B cell (primary cell): ENCODE measurements at regions not wholly inside any gene's neighbourhood (a gene's known extent, or its start where the extent isn't known, plus 50 kb on each side); places are given as distances from the start of the nearest gene placed in this dataset.

Experiments used
- ATAC-seq: fragments of 200-7000 bp; cut with Tn5 transposase; one replicate; pipeline ENCODE4 v1.10.0; 2021; ENCODE audit warnings: low read depth, mild to moderate bottlenecking, moderate number of reproducible peaks, moderate library complexity
- CTCF ChIA-PET: fragments of 350-600 bp; sonication (Branson Sonifier 250); formaldehyde crosslinking; loops from one replicate; lab custom pipeline; 2021; ENCODE audit warnings: antibody characterized with exemption, inconsistent platforms; lab: Charles Lee
- POLR2A ChIA-PET: fragments of 350-600 bp; sonication (Branson Sonifier 250); formaldehyde crosslinking; loops from one replicate; lab custom pipeline; 2021; ENCODE audit warnings: antibody characterized with exemption; lab: Charles Lee
- DNase-seq: peaks from one replicate; pipeline ENCODE4 v3.0.0; 2013
- H2AFZ ChIP-seq: 2 replicates; pipeline ENCODE4 v1.6.1; 2012; ENCODE audit warnings: mild to moderate bottlenecking, low read depth, low read length; ENCODE audit not compliant: insufficient read depth, poor library complexity, severe bottlenecking
- H3K27ac ChIP-seq, 2 donors: 1 replicate in 1 of 2; 2 replicates in 1 of 2; pipeline ENCODE4 v1.5.1; 2012 to 2013; ENCODE audit warnings: low read length in 2 of 2, mild to moderate bottlenecking in 2 of 2, moderate library complexity in 1 of 2
- H3K27me3 ChIP-seq, 4 experiments: fragments of 200-600 bp in 1 of 4; sonication (generic) in 1 of 4; replicated peaks in 1 of 4; 1 replicate in 2 of 4; 2 replicates in 2 of 4; pipeline versions ENCODE4 v1.6.1 to v1.7.0; 2013 to 2016; ENCODE audit warnings: low read length in 3 of 4, mild to moderate bottlenecking in 2 of 4, mixed read lengths in 1 of 4, moderate library complexity in 1 of 4; ENCODE audit not compliant: insufficient read depth in 4 of 4, control insufficient read depth in 3 of 4; ENCODE audit errors: control extremely low read depth in 1 of 4
- H3K36me3 ChIP-seq, 2 experiments: replicated peaks in 1 of 2; 1 replicate in 1 of 2; 2 replicates in 1 of 2; pipeline versions ENCODE4 v1.6.1 to v1.7.1; 2013; ENCODE audit warnings: low read length in 1 of 2; ENCODE audit not compliant: insufficient read depth in 2 of 2, control insufficient read depth in 1 of 2; ENCODE audit errors: control extremely low read depth in 1 of 2, extremely low read depth in 1 of 2
- H3K4me1 ChIP-seq, 2 donors: fragments of 200-600 bp in 1 of 2; sonication (generic) in 1 of 2; 1 replicate in 1 of 2; 2 replicates in 1 of 2; pipeline versions ENCODE4 v1.5.1 to v1.6.1; 2013 to 2017; ENCODE audit warnings: low read length in 2 of 2; ENCODE audit not compliant: control insufficient read depth in 2 of 2, insufficient read depth in 2 of 2
- H3K4me2 ChIP-seq: replicated peaks from 2 replicates; pipeline ENCODE3; 2012; ENCODE audit warnings: mild to moderate bottlenecking, low read depth, low read length; ENCODE audit not compliant: poor library complexity, severe bottlenecking
- H3K4me3 ChIP-seq, 5 experiments: fragments of 200-600 bp in 1 of 5; sonication (generic) in 1 of 5; 1 replicate in 3 of 5; 2 replicates in 2 of 5; pipeline versions ENCODE4 v1.5.1 to v1.7.0; 2011 to 2016; ENCODE audit warnings: low read length in 4 of 5, mild to moderate bottlenecking in 4 of 5, low read depth in 2 of 5, control low read depth in 1 of 5, moderate library complexity in 1 of 5; ENCODE audit not compliant: insufficient read depth in 1 of 5; ENCODE audit errors: control extremely low read depth in 1 of 5, extremely low read depth in 1 of 5
- H3K79me2 ChIP-seq: fragments of 200-600 bp; sonication (generic); one replicate; pipeline ENCODE4 v1.6.0; 2016; ENCODE audit warnings: low read length; ENCODE audit not compliant: control insufficient read depth, insufficient read depth
- H3K9ac ChIP-seq: fragments of 200-600 bp; sonication (generic); 2 replicates; pipeline ENCODE4 v1.6.1; 2017; ENCODE audit warnings: mild to moderate bottlenecking, low read length, moderate library complexity
- H3K9me3 ChIP-seq, 3 donors: one replicate each; pipeline versions ENCODE4 v1.6.1 to v1.7.1; 2013; ENCODE audit warnings: low read length in 2 of 3; ENCODE audit not compliant: control insufficient read depth in 2 of 3, insufficient read depth in 1 of 3; ENCODE audit errors: control extremely low read depth in 1 of 3
- H4K20me1 ChIP-seq: 2 replicates; pipeline ENCODE4 v1.6.0; 2012; ENCODE audit warnings: mild to moderate bottlenecking, low read length; ENCODE audit not compliant: insufficient read depth, control insufficient read depth, poor library complexity, severe bottlenecking
- H3K27ac Mint-ChIP-seq: one replicate; pipeline ENCODE4 v1.8.0; 2021; ENCODE audit warnings: mixed read lengths
- H3K27me3 Mint-ChIP-seq: one replicate; pipeline ENCODE4 v1.8.0; 2021; ENCODE audit warnings: mixed read lengths
- H3K4me1 Mint-ChIP-seq: one replicate; pipeline ENCODE4 v1.8.0; 2021; ENCODE audit warnings: mixed read lengths
- H3K4me3 Mint-ChIP-seq: one replicate; pipeline ENCODE4 v1.8.0; 2021; ENCODE audit warnings: mixed read lengths
- H3K9me3 Mint-ChIP-seq: one replicate; pipeline ENCODE4 v1.8.0; 2022; ENCODE audit warnings: mixed read lengths; ENCODE audit not compliant: insufficient read depth
- EZH2 ChIP-seq: IDR thresholded peaks from 2 replicates; pipeline ENCODE4 v1.6.1; 2012; ENCODE audit warnings: borderline replicate concordance, low read depth, mild to moderate bottlenecking, moderate library complexity, low read length; ENCODE audit not compliant: insufficient read depth, poor library complexity, severe bottlenecking
- WGBS: methylation state at CpG from one replicate; pipeline ENCODE4 v1.1.5; 2013; ENCODE audit warnings: missing lambda C conversion rate; ENCODE audit not compliant: insufficient coverage; 5-methylcytosine and 5-hydroxymethylcytosine counted together
- intact Hi-C: fragments of 100-400 bp; cut with micrococcal nuclease; formaldehyde crosslinking; loops from one replicate; pipeline ENCODE4 v1.10.0; 2022
- TF ChIP-seq, protein P1 (sequence below): fragments of 200-600 bp; IDR thresholded peaks from one replicate; pipeline ENCODE4 v1.8.0; 2022; ENCODE audit warnings: antibody characterized with exemption, mild to moderate bottlenecking

DNA sequence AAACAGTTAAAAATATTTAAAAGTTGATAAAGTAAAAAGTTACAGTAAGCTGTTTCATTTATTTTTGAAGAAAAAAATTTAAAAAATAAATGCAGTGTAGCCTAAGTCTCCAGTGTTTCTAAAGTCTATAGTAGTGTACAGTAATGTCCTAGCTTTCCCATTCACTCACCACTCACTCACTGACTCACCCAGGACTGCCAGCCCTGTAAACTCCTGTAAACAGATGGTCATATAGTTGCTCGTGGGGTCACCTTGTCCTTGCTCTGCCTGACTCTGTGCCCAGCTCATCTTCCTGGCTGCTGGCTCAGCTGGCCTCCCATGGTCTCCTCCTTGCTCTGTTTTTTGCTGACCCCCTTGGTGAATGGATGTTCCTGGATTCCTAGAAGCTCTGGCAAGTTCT, 180.3 kb downstream of the VAPA start:
- Histone ChIP-seq H3K27me3 (peaks cover 0 to 6% (median 0%) of the 10 kb centered on the region in 4 experiments), H3K4me1 (no peaks in the 10 kb centered on the region), H4K20me1 (no peaks in the 10 kb centered on the region), H3K9ac (no peak overlapping the region), H3K79me2 (no peaks in the 10 kb centered on the region), H3K9me3 (no peaks in the 10 kb centered on the region), H3K4me3 (no peak overlapping the region), H2AFZ (no peak overlapping the region), H3K4me2 (no peak overlapping the region), H3K36me3 (no peaks in the 10 kb centered on the region), H3K27ac (no peak overlapping the region)
- peaks cover 6% of the 10 kb centered on the region for H3K27me3 Mint-ChIP-seq
- POLR2A ChIA-PET = no interaction called here
- H3K9me3 Mint-ChIP-seq = no peaks in the 10 kb centered on the region
- no peak for ATAC-seq
- H3K27ac Mint-ChIP-seq = no peak overlapping the region
- TF ChIP-seq, protein P1, sequence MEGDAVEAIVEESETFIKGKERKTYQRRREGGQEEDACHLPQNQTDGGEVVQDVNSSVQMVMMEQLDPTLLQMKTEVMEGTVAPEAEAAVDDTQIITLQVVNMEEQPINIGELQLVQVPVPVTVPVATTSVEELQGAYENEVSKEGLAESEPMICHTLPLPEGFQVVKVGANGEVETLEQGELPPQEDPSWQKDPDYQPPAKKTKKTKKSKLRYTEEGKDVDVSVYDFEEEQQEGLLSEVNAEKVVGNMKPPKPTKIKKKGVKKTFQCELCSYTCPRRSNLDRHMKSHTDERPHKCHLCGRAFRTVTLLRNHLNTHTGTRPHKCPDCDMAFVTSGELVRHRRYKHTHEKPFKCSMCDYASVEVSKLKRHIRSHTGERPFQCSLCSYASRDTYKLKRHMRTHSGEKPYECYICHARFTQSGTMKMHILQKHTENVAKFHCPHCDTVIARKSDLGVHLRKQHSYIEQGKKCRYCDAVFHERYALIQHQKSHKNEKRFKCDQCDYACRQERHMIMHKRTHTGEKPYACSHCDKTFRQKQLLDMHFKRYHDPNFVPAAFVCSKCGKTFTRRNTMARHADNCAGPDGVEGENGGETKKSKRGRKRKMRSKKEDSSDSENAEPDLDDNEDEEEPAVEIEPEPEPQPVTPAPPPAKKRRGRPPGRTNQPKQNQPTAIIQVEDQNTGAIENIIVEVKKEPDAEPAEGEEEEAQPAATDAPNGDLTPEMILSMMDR = no peak
- TF ChIP-seq EZH2 = no peak
- no peak for DNase-seq
- no peaks in the 10 kb centered on the region for H3K4me1 Mint-ChIP-seq
- 67% methylated on average over 1 of the region's 1 CpG for WGBS
- CTCF ChIA-PET = no interaction called here
- intact Hi-C loops = no loop called here
- no peak overlapping the region for H3K4me3 Mint-ChIP-seq

DNA sequence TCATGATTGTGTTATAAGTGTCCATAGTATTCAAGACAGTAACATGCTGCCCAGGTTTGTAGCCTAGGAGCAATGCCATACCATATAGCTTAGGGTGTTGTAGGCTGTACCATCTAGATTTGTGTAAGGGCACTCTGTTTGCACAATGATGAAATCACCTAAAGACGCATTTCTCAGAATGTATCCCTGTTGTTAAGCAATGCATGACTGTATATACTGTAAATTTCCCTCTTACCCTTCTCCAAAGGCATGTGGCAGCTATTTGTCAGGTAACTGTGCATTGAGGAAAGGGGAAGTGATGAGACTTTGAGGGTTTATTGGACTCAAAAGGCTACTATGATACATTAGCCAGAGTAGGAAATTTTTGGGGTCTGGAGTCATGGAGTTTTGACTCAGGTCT, 180.8 kb downstream of the VAPA start:
- Mint-ChIP-seq H3K9me3 (no peaks in the 10 kb centered on the region), H3K4me1 (no peaks in the 10 kb centered on the region), H3K27ac (no peak overlapping the region), H3K27me3 (peaks cover 6% of the 10 kb centered on the region), H3K4me3 (no peak overlapping the region)
- ChIA-PET CTCF (no interaction called here), POLR2A (no interaction called here)
- WGBS = no CpG with 5 or more reads among the region's 1 CpG
- no peaks in the 10 kb centered on the region for H3K9me3 ChIP-seq
- no peaks in the 10 kb centered on the region for H3K79me2 ChIP-seq
- DNase-seq = no peak
- H2AFZ ChIP-seq = no peak overlapping the region
- no peaks in the 10 kb centered on the region for H3K36me3 ChIP-seq
- peaks cover 0 to 6% (median 0%) of the 10 kb centered on the region in 4 experiments for H3K27me3 ChIP-seq
- H3K27ac ChIP-seq = no peak overlapping the region
- no peak overlapping the region for H3K4me3 ChIP-seq
- no peak overlapping the region for H3K9ac ChIP-seq
- no peaks in the 10 kb centered on the region for H3K4me1 ChIP-seq
- no peaks in the 10 kb centered on the region for H4K20me1 ChIP-seq
- no peak for ATAC-seq
- no peak for TF ChIP-seq EZH2
- TF ChIP-seq, protein P1 = no peak
- no peak overlapping the region for H3K4me2 ChIP-seq
- intact Hi-C loops = no loop called here
